K562 (cell line): ENCODE measurements at regions not wholly inside any gene's neighbourhood (a gene's known extent, or its start where the extent isn't known, plus 50 kb on each side); places are given as distances from the start of the nearest gene placed in this dataset.

ENCODE experiments used
- ATAC-seq: fragments of 200-7000 bp; cut with Tn5 transposase; 3 replicates; pipeline ENCODE4 v1.9.1; 2020; ENCODE audit warnings: moderate library complexity
- BruUV-seq: library from RNA; stranded (reverse); fragments of 400-500 nt; replicated peaks from 2 replicates; lab custom pipeline; 2021; lab: Mats Ljungman, UMichigan
- CTCF ChIA-PET: fragments of 300-600 bp; formaldehyde crosslinking; extraction: SDS; loops from one replicate; lab custom pipeline; 2021; ENCODE audit warnings: low intra/inter-chr PET ratio; lab: Yijun Ruan, JAX
- POLR2A ChIA-PET: fragments of 300-600, 350-650 bp; sonication (Branson Sonifier 250); formaldehyde crosslinking; extraction: SDS; loops from one replicate; lab custom pipeline; 2021; ENCODE audit warnings: antibody characterized with exemption, inconsistent platforms; lab: Yijun Ruan, JAX
- DNase-seq, 4 experiments: peaks; one replicate each; pipeline versions ENCODE4 v3.0.0 to v3.0.0-alpha.2; 2011 to 2018; ENCODE audit warnings: low spot score in 3 of 4, mixed read lengths in 3 of 4; ENCODE audit errors: extremely low read depth in 1 of 4
- FAIRE-seq: peaks from 2 replicates; lab custom pipeline; 2011; peaks lifted over from hg19 to GRCh38; lab: Jason Lieb, UNC
- H2AFZ ChIP-seq: 2 replicates; pipeline ENCODE4 v1.6.0; 2011; ENCODE audit warnings: low read depth, low read length, control low read depth, inconsistent platforms
- H3K27ac ChIP-seq: fragments of 200-600 bp; 3 replicates; pipeline ENCODE4 v1.8.0; 2011; ENCODE audit warnings: low read depth, mild to moderate bottlenecking, control low read depth, inconsistent platforms, low read length, moderate library complexity, mixed read lengths; ENCODE audit errors: extremely low read depth
- H3K27me3 ChIP-seq, 2 experiments: fragments of 300-600 bp in 1 of 2; 2 replicates in 1 of 2; 3 replicates in 1 of 2; pipeline versions ENCODE4 v1.6.0 to v1.8.0; 2011; ENCODE audit warnings: inconsistent platforms in 2 of 2, low read length in 2 of 2, mild to moderate bottlenecking in 1 of 2, mixed read lengths in 1 of 2, moderate library complexity in 1 of 2; ENCODE audit not compliant: control insufficient read depth in 2 of 2, insufficient read depth in 2 of 2
- H3K36me3 ChIP-seq: fragments of 300-600 bp; 3 replicates; pipeline ENCODE4 v1.8.0; 2011; ENCODE audit warnings: mild to moderate bottlenecking, low read length, inconsistent platforms; ENCODE audit not compliant: control insufficient read depth, insufficient read depth
- H3K4me1 ChIP-seq, 2 experiments: fragments of 200-600 bp in 1 of 2; replicated peaks in 1 of 2; 2 replicates in 1 of 2; 3 replicates in 1 of 2; pipeline versions ENCODE4 v1.5.1 to v1.8.0; 2011; ENCODE audit warnings: inconsistent platforms in 2 of 2, low read length in 2 of 2, mild to moderate bottlenecking in 1 of 2, mixed read lengths in 1 of 2, moderate library complexity in 1 of 2; ENCODE audit not compliant: control insufficient read depth in 2 of 2, insufficient read depth in 2 of 2
- H3K4me2 ChIP-seq: 2 replicates; pipeline ENCODE4 v1.6.1; 2011; ENCODE audit warnings: low read length, control low read depth, inconsistent platforms, mixed read lengths; ENCODE audit not compliant: insufficient read depth
- H3K4me3 ChIP-seq: fragments of 200-600 bp; sonication (generic), shearing (Covaris generic); 2 replicates; pipeline ENCODE4 v1.5.1; 2016; ENCODE audit warnings: control low read depth, inconsistent platforms
- H3K79me2 ChIP-seq: fragments of 200-600 bp; 3 replicates; pipeline ENCODE4 v1.8.0; 2011; ENCODE audit warnings: low read length, inconsistent platforms; ENCODE audit not compliant: control insufficient read depth, insufficient read depth
- H3K9ac ChIP-seq, 2 experiments: 2 replicates each; pipeline versions ENCODE4 v1.6.0 to v1.6.1; 2011; ENCODE audit warnings: low read depth in 2 of 2, low read length in 2 of 2, control low read depth in 1 of 2, inconsistent platforms in 1 of 2, mild to moderate bottlenecking in 1 of 2, mixed read lengths in 1 of 2; ENCODE audit not compliant: insufficient read depth in 1 of 2
- H3K9me1 ChIP-seq: one replicate; pipeline ENCODE4 v1.6.0; 2011; ENCODE audit warnings: inconsistent platforms, mild to moderate bottlenecking, low read length, moderate library complexity; ENCODE audit not compliant: control insufficient read depth, insufficient read depth
- H3K9me3 ChIP-seq: replicated peaks from 2 replicates; pipeline ENCODE4 v1.5.1; 2011; ENCODE audit warnings: low read depth, low read length, inconsistent platforms; ENCODE audit not compliant: control insufficient read depth, insufficient read depth
- H4K20me1 ChIP-seq: replicated peaks from 2 replicates; pipeline ENCODE4 v1.6.1; 2011; ENCODE audit warnings: low read length, inconsistent platforms, mixed read lengths; ENCODE audit not compliant: control insufficient read depth, insufficient read depth
- ARID4B ChIP-seq: sonication (generic); formaldehyde crosslinking; IDR thresholded peaks from 2 replicates; pipeline ENCODE4 v1.8.0; 2022; ENCODE audit warnings: mild to moderate bottlenecking, missing genetic modification reagents
- BMI1 ChIP-seq: fragments of 150-350 bp; IDR thresholded peaks from 2 replicates; pipeline ENCODE4 v1.6.1; 2014; ENCODE audit warnings: low read length
- ESRRB ChIP-seq: fragments of 250-450 bp; sonication (Bioruptor Pico); IDR thresholded peaks from 2 replicates; pipeline ENCODE4 v1.5.0; 2020; ENCODE audit warnings: mild to moderate bottlenecking, moderate library complexity, borderline replicate concordance
- HBP1 ChIP-seq: fragments of 450-650 bp; formaldehyde crosslinking; IDR thresholded peaks from 2 replicates; pipeline ENCODE4 v1.4.0; 2022; ENCODE audit warnings: missing genetic modification characterization
- IFI16 ChIP-seq: fragments of 250-450 bp; sonication (Bioruptor Pico); IDR thresholded peaks from 2 replicates; pipeline ENCODE4 v2.1.2; 2022; ENCODE audit warnings: mild to moderate bottlenecking, inconsistent platforms
- MBD2 ChIP-seq: sonication (generic); IDR thresholded peaks from 2 replicates; pipeline ENCODE4 v1.6.1; 2016; ENCODE audit warnings: low read depth, borderline replicate concordance
- MCM7 ChIP-seq, 2 experiments: fragments of 450-650 bp; IDR thresholded peaks; 2 replicates each; pipeline ENCODE4 v1.6.1; 2016 to 2018
- NFYB ChIP-seq: IDR thresholded peaks from 2 replicates; pipeline ENCODE4 v1.6.1; 2011; ENCODE audit warnings: mild to moderate bottlenecking, moderate library complexity; ENCODE audit not compliant: insufficient read length; ENCODE audit errors: extremely low read depth
- SLC30A9 ChIP-seq: fragments of 250-450 bp; sonication (Bioruptor Pico); IDR thresholded peaks from 2 replicates; pipeline ENCODE4 v1.8.0; 2022; ENCODE audit warnings: mild to moderate bottlenecking, moderate library complexity
- SPI1 ChIP-seq: IDR thresholded peaks from 2 replicates; pipeline ENCODE4 v1.6.1; 2011; ENCODE audit warnings: low read depth, low read length, control low read depth, borderline replicate concordance
- STAT6 ChIP-seq: sonication (generic); formaldehyde crosslinking; IDR thresholded peaks from 2 replicates; pipeline ENCODE4 v1.8.1; 2023; ENCODE audit warnings: mild to moderate bottlenecking, missing genetic modification reagents
- ZFPM2 ChIP-seq: fragments of 250-450 bp; sonication (Bioruptor Pico); IDR thresholded peaks from 2 replicates; pipeline ENCODE4 v1.5.1; 2022; ENCODE audit warnings: mild to moderate bottlenecking
- ZNF398 ChIP-seq: fragments of 250-450 bp; sonication (Bioruptor Pico); IDR thresholded peaks from 2 replicates; pipeline ENCODE4 v1.8.0; 2021; ENCODE audit warnings: moderate library complexity, mild to moderate bottlenecking, inconsistent platforms
- ZNF41 ChIP-seq: fragments of 250-450 bp; sonication (Bioruptor Pico); conservative IDR thresholded peaks from 2 replicates; pipeline ENCODE4 v1.4.0; 2020; ENCODE audit warnings: mild to moderate bottlenecking
- WGBS: fragments of 100-300 bp; shearing (Covaris generic); methylation state at CpG from one replicate; pipeline ENCODE4 v1.1.6; 2016; ENCODE audit warnings: low coverage, mixed read lengths; ENCODE audit not compliant: insufficient coverage; ENCODE audit errors: missing lambda C conversion rate; 5-methylcytosine and 5-hydroxymethylcytosine counted together
- in situ Hi-C: fragments of 300-500 bp; cut with MboI; formaldehyde crosslinking; loops from 4 replicates; pipeline ENCODE4 v1.15.0; 2018; ENCODE audit warnings: inconsistent platforms, mixed read lengths
- intact Hi-C: fragments of 100-400 bp; cut with micrococcal nuclease; formaldehyde crosslinking; loops from 2 replicates; pipeline ENCODE4 v1.14.2; 2022

GRCh38 chr7:156432018-156432417 is 208.6 kb upstream of the RNF32 start:
- H3K4me2 ChIP-seq: no peak overlapping the region
- 0% methylated on average over 11 of the region's 11 CpGs for WGBS
- 0 out of 2 replicates have a peak, but pooled peaks cover 3% of the 10 kb centered on the region for H4K20me1 ChIP-seq
- ATAC-seq (no peak), DNase-seq (no peak), FAIRE-seq (no peak)
- no peaks in the 10 kb centered on the region for H3K36me3 ChIP-seq
- peaks cover 21 to 42% of the 10 kb centered on the region in 2 experiments for H3K27me3 ChIP-seq
- H3K9me3 ChIP-seq: no peaks in the 10 kb centered on the region
- intact Hi-C loops: no loop called here
- no peaks in the 10 kb centered on the region for H3K9me1 ChIP-seq
- in situ Hi-C loops: no loop called here
- H3K27ac ChIP-seq: no peak overlapping the region
- H3K4me3 ChIP-seq: no peak overlapping the region
- ChIA-PET CTCF (no interaction called here), POLR2A (interaction anchor here (1.0 to 1.8 kb wide), 2 partner anchors 10 to 58 kb away, joined by 3 to 4 read pairs; no protein-coding TSS in a partner anchor)
- no peak overlapping the region for H3K9ac ChIP-seq
- no peaks in the 10 kb centered on the region for H3K79me2 ChIP-seq
- H2AFZ ChIP-seq: no peak overlapping the region
- BruUV-seq: no TSS peak
- H3K4me1 ChIP-seq: no peaks in the 10 kb centered on the region
- no peak for TF ChIP-seq IFI16 (CRISPR knock-in tag)
- TF ChIP-seq ESRRB (CRISPR knock-in tag): no peak
- TF ChIP-seq MBD2: no peak
- no peak for TF ChIP-seq SLC30A9
- no peak for TF ChIP-seq STAT6 (CRISPR knock-in tag)
- TF ChIP-seq ARID4B (CRISPR knock-in tag): no peak
- TF ChIP-seq NFYB: no peak
- no peak for TF ChIP-seq ZFPM2
- no peak for TF ChIP-seq ZNF41 (CRISPR knock-in tag)
- no peak for TF ChIP-seq ZNF398 (CRISPR knock-in tag)
- no peak for TF ChIP-seq HBP1 (CRISPR knock-in tag)
- TF ChIP-seq BMI1: no peak
- TF ChIP-seq SPI1: no peak
- TF ChIP-seq MCM7 (IDR thresholded peaks at IDR 0.05): no peak
